ENCODE measurements at regions not wholly inside any gene's neighbourhood (a gene's known extent, or its start where the extent isn't known, plus 50 kb on each side); places are given as distances from the start of the nearest gene placed in this dataset.

DNA sequence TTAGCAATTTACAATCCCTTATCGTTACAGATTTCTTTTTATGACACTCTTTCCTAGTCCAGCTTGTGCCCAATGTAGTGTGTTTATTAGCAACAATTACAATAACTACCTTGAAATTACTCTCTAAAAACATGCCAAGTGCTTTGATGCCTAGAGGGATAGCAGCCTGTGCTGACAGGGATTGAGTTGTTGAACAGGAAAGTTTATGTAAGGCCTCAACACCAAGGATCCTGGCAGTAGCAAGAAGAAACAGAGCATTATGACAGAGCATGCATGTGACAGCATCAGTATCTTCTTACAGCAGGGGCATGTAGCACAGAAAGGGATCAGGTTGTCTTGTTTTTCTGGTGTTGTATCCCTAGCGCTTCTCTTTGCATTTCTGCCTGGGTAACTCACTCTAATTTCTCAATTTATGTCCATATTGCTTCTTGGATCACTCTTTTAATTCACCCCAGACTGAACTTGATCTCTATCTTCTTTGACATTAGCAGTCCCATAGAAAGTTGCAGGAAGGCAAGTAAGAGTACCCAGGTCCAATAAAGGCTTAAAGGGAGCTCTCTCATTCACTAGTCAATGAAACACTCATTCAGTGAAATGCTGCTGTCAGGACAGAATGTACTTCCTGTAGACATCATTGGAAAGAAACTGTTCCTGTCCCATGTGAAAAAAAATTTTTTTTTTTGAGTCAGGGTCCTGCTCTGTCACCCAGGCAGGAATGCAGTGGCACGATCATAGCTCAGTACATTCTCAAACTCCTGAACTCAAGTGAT is 220.0 kb upstream of the GRIP1 start:
- TF ChIP-seq POLR2A (IDR thresholded peaks at IDR 0.05): no peak
- TF ChIP-seq, protein P1, sequence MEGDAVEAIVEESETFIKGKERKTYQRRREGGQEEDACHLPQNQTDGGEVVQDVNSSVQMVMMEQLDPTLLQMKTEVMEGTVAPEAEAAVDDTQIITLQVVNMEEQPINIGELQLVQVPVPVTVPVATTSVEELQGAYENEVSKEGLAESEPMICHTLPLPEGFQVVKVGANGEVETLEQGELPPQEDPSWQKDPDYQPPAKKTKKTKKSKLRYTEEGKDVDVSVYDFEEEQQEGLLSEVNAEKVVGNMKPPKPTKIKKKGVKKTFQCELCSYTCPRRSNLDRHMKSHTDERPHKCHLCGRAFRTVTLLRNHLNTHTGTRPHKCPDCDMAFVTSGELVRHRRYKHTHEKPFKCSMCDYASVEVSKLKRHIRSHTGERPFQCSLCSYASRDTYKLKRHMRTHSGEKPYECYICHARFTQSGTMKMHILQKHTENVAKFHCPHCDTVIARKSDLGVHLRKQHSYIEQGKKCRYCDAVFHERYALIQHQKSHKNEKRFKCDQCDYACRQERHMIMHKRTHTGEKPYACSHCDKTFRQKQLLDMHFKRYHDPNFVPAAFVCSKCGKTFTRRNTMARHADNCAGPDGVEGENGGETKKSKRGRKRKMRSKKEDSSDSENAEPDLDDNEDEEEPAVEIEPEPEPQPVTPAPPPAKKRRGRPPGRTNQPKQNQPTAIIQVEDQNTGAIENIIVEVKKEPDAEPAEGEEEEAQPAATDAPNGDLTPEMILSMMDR (IDR thresholded peaks at IDR 0.05): no peak
- TF ChIP-seq POLR2AphosphoS5 (IDR thresholded peaks at IDR 0.05): no peak

All from breast epithelium (tissue), 3 donors.